PFSK-1 (cell line): ENCODE measurements at regions not wholly inside any gene's neighbourhood (a gene's known extent, or its start where the extent isn't known, plus 50 kb on each side); places are given as distances from the start of the nearest gene placed in this dataset.

Experiments
- FOXP2 ChIP-seq: optimal IDR thresholded peaks from 2 replicates; pipeline ENCODE3; 2011; ENCODE audit warnings: borderline replicate concordance, control low read depth, inconsistent platforms; ENCODE audit not compliant: insufficient read depth; ENCODE audit errors: extremely low read length, extremely low read depth
- POLR2AphosphoS5 ChIP-seq: IDR thresholded peaks from 2 replicates; pipeline ENCODE4 v1.6.1; 2012; ENCODE audit warnings: low read depth, mild to moderate bottlenecking, control low read depth, low read length, moderate library complexity
- SIN3A ChIP-seq: IDR thresholded peaks from 2 replicates; pipeline ENCODE4 v1.6.1; 2012; ENCODE audit warnings: mild to moderate bottlenecking, low read length, moderate library complexity, borderline replicate concordance; ENCODE audit not compliant: insufficient read depth
- TAF1 ChIP-seq: IDR thresholded peaks from 2 replicates; pipeline ENCODE4 v1.6.1; 2012; ENCODE audit warnings: low read length, control low read depth, borderline replicate concordance; ENCODE audit not compliant: insufficient read depth
- TF ChIP-seq, protein P1 (sequence below), 2 experiments: IDR thresholded peaks; 2 replicates each; pipeline versions ENCODE4 v1.6.1 to v1.8.0; 2011 to 2012; ENCODE audit warnings: low read depth in 2 of 2, low read length in 2 of 2, control low read depth in 1 of 2, inconsistent platforms in 1 of 2, mild to moderate bottlenecking in 1 of 2, moderate library complexity in 1 of 2; ENCODE audit not compliant: insufficient read depth in 1 of 2

DNA sequence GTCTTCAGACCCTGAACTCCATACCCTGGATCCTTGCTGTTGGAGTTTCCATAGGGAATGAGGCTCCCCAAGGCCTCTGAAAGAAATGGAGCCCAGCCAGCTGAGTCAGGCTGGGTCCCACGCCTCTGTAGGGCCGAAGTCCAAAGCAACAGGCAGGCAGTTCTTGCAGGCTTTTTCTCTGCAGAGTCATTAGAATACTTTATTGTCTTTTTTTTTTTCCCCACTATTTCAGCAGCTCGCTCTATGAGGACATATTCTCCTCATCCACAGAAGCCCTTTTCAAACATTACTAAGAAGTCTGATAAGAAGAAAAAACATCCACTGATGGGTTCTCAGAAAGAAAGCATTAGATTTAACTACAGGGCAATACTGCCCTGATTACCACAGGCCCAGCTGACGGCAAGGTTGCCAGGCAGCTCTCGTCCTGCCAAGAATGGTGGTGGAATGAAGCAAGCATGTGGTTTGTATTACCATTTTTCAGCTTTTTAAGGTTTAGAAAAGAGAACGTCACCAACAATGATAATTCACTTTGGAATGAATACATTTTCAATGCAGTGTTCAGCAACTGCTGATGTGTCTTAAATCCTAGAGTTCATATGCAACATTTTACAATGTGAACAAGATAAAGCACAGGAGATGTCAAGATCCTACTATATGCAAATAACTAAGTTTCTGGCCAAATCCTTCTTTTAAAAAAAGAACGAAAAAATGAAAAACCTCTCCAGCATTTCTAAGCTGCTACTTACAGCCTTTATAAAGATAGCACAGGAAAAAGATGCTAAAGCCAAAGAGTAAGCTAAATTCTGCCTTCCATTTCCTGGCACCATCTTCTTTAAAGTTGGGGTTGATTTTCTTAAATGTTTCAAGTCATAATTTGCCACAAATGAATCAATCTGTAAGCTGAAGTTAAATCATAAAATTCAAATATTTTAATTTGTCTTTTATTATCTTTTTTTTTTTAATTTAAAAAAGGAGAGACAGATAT lies 223.6 kb upstream of the CITED2 start:
- TF ChIP-seq, protein P1, sequence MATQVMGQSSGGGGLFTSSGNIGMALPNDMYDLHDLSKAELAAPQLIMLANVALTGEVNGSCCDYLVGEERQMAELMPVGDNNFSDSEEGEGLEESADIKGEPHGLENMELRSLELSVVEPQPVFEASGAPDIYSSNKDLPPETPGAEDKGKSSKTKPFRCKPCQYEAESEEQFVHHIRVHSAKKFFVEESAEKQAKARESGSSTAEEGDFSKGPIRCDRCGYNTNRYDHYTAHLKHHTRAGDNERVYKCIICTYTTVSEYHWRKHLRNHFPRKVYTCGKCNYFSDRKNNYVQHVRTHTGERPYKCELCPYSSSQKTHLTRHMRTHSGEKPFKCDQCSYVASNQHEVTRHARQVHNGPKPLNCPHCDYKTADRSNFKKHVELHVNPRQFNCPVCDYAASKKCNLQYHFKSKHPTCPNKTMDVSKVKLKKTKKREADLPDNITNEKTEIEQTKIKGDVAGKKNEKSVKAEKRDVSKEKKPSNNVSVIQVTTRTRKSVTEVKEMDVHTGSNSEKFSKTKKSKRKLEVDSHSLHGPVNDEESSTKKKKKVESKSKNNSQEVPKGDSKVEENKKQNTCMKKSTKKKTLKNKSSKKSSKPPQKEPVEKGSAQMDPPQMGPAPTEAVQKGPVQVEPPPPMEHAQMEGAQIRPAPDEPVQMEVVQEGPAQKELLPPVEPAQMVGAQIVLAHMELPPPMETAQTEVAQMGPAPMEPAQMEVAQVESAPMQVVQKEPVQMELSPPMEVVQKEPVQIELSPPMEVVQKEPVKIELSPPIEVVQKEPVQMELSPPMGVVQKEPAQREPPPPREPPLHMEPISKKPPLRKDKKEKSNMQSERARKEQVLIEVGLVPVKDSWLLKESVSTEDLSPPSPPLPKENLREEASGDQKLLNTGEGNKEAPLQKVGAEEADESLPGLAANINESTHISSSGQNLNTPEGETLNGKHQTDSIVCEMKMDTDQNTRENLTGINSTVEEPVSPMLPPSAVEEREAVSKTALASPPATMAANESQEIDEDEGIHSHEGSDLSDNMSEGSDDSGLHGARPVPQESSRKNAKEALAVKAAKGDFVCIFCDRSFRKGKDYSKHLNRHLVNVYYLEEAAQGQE (IDR thresholded peaks at IDR 0.05; ENCODE audit: insufficient read depth in 1 of 2, low read depth in 2 of 2, low read length in 2 of 2), result no peak
- no peak for TF ChIP-seq POLR2AphosphoS5
- no peak for TF ChIP-seq TAF1
- no peak for TF ChIP-seq SIN3A
- TF ChIP-seq FOXP2, result no peak
